ENCODE measurements at regions not wholly inside any gene's neighbourhood (a gene's known extent, or its start where the extent isn't known, plus 50 kb on each side); places are given as distances from the start of the nearest gene placed in this dataset.

DNA sequence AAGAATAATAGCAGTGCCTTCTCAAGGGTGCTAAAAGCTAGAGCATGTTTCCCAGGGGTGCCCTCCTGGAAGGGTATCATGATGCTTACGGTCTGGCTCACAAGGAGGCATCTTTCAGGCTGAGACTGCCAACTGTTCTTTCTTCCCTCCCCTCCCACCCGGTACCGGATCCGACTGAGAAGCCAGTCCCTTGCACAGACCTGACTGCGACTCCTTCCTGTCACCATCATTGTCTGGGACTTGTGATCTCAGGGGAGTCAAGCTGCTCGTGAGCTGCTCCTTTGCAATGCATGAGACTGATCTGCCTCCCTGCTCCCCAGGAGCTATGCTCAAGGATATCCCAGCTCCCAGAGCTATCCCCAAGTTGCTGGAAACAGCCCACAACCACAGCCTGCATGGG lies 170.8 kb downstream of the GADD45G start:
- no peak for DNase-seq

DNA sequence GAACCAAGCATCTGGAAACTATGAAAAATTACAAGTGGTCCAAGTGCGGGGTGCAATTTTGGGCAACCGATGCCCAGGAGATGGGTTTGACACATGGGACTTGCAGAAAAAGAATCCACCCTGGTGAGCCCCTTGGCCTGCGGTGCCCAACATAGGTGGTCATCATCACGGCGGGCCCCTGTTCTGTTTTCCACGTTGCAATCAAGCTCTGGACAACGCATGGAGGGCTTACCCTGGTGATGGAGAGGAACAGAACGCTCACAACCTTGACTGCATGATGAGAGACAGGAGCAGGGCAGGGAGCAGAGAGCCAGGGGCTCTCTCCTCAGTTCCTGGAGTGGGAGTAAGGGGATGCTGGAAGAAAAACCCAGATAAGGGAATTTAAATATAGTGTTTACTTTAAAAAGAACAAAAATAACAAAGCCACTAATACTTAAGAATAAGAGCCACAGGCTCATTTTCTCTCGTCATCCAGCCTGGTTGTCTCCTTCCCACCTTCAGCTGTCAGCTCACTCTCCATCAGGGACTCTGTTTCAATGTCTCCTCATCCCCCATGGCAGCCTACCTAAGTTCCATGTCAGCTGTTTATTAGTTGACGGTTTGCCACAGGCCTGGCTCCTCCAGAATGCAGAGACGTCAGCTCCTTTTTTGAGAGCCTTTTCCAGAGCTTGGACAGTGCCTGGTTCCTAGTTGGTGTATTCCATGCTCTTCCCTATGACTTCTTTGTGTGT lies 172.1 kb downstream of the GADD45G start:
- no peak for DNase-seq

DNA sequence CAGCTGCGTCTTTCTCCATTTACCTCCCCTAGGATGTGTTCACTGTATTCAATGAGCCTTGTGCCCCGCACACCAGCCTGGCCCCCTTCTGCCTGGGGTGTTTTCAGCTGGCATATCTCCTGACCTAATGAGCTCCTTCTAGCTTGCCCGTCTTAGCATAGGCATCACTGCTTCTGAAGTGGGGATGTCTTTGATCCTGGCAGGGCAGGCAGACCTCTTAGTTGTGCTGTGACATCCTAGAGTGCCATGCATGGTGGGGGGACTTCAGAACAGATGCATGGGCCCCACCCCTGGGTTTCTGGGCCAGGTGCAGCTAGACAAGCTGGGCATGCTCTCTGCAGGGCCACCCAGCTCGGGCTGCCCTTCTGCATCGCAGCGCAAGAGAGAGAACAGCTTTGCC lies 172.7 kb downstream of the GADD45G start:
- DNase-seq = no peak

DNA sequence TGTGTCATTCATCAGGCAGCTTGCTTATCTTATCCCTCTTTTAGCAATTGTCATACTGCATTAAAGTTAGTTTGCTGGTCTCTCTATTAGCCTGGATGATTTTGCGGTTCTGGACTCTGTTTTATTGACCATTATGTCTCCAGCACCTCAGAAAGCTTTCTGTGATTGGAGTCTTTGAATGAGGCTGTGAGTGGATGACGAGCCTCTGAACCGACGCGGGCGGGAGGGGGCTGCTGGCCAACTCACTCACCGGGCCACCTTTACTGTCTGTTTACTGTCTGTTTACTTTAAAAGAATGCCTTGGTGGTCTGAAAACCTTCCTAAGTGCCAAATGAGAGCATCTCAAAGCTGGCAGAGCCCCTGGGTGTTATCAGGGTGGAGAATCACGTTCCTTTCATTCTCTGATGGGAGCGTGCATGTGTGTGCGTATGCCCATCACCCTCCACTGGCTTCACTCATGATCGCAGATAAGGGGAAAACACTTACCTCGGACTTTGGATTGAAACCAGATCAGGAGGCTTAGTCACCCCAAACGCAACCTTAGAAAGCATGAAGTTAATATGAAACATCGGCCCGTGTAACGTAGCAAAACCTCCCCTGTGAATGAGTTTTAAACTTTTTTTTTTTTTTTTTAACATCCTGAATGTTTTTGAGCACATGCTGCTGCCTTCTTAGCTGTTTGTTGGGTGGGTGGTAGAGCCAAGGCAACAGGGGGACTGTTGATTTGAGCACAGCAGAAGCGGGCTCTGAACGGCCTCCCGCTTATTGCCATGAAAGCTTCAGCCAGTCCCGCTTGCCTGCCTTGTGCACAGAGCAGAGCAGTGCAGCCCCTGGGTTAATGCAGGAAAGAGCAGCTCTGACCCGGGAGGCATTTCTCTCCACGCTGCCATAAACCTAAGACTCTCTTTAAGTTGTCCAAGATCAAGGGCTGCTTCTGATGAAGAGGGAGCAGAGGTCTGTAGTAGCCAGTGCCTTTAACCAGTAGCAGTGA lies 173.6 kb downstream of the GADD45G start:
- DNase-seq = no peak

DNA sequence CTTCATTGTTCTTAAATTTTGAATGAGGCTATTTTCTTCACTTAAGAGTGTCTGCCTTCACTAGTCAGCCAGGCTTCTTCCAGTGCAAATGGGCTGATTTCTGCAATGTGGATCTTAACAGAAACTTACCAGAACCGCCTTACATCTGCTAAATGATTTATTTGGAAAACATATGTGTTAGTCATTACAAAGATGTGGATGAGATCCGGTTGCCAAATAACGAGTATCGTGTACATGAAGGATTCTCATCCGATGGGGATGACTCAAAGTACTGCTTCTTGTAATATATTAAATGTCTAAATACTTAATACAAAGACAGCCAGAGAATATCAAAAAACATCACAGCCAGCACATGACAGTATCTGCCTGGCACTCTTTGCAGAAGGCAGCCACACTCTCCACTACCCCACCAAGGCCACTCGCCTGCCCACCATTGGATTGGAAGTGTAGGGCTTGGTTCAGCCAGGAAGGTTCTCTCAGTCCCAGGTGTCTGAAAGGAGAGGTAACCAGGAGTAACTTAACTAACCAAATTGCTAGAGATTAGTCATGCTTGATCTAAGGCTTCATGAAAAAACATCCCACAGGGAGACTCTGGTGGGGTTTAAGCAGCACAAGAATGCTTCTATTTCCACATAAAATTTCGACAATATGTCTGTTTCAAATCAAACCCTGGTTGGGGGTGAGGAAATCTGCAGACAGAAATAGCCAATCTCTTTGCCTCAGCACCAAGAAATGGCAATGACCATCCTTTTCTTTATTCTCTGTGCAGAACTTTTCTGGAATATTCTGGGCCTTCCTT lies 174.8 kb downstream of the GADD45G start:
- DNase-seq = no peak

DNA sequence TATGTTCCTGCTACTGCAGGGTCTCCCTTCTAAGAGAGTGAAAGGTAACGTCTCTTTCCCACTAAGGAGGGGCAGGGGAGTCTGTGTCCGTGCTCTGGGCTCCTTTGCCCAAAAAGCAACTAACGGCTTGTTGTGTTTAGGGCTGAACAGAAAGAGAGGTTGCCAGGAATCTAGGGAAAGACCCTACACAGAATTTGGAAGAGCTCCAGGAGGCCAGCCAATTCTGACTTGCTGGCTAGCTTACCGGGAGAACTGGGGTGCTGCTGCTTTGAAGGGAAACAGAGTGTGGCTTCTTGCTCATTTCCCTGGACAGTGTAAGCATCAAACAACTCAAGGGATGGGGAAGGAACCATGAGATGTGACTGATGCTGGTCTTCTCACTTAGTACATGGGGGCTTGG lies 176.1 kb downstream of the GADD45G start:
- no peak for DNase-seq

DNA sequence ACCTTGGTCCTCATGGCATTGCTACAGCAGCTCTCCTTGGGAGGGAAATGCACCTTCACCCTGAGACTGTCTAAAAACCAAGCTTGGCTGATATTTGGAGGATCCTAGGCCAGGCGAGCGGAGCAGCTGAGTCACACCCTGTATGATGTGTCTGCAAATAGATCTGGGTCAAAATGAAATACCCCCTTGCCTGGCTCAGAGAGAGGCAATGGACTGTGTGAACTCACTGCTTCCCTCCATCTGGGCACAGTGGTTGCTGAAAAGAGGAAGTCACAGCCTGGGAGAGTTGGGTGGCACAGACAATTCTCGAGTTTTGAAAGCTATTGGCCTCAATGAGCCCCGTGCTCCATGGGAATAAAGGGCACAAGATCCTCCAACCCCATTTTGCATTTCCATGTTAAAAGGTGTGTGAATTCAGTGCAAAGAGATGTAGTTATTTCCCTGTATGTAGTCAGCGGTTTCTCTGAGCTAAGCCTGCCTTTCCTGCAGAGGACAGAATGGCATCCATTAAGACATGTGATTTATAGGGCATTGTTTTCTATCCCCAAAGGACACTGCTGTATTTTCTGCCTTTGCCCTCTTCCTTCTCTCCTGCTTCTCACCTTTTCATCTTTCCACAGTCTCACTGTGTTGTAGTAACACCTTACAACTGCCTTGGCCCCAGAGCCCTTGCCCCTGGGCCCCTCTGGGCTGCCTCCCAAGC lies 177.2 kb downstream of the GADD45G start:
- DNase-seq = no peak

DNA sequence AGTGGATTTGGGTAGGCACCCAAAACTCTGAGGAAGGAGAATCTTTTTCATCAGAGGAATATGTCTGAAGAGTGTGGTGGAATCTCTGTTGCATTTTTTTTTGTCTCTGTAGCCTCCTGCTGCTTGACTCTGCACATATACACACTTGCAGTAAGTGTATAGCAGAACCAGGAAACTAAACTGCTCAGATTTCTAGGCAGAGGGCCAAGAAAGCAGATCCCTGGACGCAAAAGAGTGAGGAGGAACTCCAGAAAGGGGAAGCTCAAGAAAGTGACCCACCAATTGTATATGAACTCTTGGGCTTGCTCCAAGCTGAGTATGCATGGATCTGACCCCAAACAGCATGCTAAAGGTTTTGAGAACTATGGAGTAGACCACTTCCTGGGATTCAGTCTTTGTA lies 181.8 kb downstream of the GADD45G start:
- no peak for DNase-seq

DNA sequence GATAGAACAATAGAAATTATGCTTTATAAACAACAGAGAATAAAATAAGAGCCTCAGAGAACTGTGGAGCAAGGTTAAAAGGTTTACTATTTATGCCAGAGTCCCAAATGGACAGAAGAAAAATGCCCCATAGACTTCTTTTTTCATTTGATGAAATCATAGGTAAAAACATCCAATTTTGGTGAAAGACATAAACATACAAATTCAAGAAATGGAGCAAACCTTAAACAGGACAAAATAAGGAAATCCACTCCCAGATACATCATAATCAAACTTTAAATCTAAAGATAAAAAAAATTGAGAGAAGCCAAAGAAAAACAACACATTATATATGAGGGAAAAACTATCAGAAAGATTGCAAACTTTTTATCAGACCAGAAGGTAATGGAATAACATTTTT lies 182.8 kb downstream of the GADD45G start:
- no peak for DNase-seq

DNA sequence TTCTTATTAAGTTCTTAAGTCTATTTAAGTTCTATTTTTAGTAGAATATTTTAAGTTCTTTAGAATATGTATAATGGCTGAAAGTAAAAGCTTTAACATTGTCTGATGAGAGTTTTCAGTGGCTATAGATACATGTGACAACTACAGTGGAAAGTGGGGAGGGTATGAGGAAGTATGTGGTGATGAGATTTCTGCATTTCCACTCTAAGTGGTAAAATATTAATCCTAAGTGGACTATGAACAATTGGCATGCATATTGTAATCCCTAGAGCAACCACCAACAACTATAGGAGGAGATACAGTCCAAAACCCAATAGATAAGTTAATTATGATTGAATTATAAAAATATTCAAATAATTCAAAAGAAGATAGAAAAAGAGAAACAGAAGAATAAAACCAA lies 183.6 kb downstream of the GADD45G start:
- no peak for DNase-seq

DNA sequence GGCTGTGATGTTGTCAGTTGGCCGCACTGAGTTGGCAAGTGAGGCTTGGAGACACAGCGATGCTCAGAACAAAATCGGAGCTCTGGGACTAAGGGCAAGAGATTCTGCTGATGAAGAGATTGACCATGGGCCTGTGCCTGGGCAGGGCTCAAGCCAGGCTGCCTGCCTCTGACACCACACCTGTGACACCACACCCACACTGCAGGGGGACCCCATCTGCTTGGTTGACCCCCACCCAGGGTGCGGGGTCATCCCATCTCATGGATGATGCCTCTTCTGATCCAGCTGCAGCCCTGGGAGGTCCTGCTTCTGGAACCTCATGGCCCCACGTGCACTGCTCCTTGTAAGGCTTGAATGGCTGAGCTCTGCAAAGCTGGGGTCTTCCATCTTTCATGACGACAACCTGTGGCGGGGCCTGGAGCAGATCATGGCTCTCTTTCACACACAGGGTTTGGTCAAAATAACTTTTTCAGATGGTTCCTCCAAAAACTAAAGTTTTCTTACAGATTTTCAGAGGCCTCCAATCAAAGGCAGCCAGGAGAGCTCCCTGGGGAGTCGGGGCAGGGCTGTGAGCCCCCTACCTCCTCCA lies 185.2 kb downstream of the GADD45G start:
- DNase-seq = no peak

DNA sequence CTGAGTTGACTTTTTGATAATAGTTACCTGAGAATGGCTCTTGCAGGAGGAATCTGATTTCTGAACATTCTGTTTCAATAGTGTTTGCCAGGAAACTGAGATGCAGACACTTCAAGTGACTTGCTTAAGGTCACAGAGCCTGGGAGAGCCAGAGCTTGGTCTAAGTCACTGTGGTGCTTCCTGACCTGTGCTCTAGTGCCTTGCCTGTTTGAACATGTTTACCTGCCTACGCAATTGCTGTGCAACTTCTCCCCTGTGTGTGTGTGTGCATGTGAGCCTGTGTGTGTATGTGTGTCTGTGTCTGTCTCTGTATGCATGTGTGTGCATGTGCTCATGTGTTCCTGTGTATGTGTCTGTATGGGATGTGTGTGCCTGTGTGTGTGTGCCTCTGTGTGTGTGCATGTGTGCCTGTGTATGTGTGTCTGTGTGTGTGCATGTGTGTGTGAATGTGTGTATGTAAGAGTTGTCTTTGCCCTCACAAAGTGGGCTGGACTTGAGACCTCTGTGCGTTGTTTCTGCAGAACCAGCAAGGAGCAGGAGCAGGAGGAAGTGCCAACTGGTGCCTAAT lies 185.8 kb downstream of the GADD45G start:
- DNase-seq = no peak

DNA sequence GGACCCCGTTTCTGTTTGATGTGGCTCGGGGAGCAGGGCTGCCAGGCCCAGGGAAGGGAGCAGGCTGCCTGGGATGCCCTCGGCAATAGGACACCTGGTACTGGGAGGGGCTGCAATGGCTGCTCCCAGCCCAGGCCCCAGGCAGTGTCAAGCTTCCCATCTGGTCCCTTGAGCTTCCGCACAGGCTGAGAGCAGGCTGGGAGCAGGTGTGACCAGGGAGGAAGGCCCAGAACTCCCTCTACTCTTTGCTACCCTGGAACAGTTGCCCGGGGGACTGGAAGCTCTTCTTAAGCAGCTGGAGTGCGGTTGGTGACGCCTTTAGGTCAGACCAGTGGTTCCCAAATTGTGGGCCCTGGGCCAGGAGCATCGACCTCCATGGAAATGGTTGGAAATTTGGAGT lies 186.9 kb downstream of the GADD45G start:
- DNase-seq = no peak

DNA sequence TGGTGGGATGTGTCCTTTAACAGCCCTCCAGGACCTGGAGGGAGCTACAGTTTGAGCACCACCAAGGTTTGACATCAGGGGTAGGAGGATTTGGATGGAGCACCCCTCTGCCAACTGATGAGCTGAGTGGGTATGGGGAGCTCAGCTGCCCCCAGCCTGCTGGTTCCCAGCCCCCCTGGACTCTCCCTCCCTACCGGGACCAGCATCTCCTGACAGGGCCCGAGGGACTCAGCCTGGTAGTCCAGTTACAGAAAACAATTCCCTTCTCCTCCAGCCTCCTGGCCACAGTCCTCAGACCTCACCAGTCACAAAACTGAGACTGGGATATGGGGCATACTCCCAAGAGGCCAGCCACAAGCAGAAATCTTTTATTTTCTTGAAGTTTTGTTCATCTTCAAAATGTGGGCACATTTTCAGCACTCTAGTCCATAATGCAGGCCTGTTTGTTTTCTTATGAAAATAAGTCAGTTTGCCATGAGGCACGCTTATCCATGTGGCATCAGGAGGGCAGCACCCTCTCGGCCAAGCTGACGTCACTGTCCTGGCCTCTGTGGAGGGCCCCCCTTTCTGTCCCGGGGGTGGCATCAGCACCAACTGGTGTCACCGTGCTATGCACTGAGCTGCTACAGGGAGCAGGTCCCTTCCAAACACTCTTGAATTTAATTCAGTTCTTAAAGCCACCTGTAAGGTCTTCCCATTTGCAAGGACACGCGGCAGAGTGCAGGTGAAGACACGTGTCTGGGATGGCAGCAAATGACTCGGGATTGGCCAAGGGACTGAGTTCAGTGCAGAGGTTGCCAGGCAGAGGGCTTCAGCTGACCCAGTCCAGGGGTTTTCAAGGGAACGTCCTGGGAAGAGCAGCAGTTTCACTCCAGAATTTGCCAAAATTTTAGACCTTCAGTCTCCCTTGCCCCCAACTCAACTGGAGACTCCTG lies 187.6 kb downstream of the GADD45G start:
- no peak for DNase-seq

DNA sequence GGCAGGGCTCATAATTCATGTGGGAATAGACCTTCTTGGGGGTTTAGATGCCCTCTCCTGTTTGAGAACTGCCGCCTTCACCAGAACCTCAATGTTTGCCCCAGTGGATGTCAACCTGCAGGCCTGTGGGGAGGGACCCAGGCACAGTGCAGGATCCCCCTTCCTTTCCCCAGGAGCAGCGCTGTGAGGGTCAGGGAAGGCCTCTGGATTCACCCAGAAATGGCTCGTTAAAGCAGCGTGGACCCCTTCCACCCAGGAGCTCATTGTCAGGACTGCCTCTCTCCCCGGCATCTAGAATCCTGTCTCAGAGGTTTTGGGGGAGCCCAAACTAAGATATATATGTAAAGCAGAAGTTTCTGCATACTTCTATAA lies 188.3 kb downstream of the GADD45G start:
- DNase-seq = no peak

DNA sequence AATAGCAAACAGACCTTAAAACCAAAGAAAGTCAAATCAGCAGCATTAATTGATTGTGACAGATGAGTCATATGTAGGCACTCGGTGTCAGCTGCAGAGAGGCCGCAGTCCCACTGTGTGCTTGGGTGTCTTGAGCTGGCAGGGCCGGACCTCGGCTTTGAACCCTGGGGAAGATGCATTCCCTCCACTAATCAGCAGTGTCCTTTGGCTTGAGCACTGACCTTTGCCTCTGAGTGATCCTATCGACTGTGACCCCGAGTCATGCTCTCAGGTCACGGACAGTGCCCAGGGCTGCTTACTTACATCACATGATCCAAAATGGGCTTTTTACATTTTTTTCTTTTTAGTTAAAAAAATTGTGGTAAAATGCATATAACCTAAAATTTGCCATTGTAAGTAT lies 188.7 kb downstream of the GADD45G start:
- DNase-seq = no peak

DNA sequence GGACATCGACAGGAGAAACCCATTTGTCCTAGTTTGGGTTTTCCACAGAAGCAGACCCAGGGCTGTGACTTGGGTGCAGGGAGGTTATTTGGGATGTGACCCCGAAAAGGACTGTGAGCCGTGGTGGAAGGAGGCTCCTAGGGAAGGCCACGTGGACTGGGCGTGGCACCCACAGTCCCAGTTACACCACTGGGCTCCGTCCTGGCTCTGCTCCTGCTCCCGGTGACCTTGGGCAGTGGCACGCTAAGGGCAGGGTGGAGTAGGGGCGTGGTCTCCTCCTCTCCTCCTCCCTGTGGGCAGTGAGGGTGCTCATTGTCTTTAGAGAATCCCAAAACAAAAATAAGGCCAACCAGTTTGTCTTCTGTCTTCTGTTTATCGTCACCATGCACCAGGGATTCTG lies 190.1 kb downstream of the GADD45G start:
- no peak for DNase-seq

DNA sequence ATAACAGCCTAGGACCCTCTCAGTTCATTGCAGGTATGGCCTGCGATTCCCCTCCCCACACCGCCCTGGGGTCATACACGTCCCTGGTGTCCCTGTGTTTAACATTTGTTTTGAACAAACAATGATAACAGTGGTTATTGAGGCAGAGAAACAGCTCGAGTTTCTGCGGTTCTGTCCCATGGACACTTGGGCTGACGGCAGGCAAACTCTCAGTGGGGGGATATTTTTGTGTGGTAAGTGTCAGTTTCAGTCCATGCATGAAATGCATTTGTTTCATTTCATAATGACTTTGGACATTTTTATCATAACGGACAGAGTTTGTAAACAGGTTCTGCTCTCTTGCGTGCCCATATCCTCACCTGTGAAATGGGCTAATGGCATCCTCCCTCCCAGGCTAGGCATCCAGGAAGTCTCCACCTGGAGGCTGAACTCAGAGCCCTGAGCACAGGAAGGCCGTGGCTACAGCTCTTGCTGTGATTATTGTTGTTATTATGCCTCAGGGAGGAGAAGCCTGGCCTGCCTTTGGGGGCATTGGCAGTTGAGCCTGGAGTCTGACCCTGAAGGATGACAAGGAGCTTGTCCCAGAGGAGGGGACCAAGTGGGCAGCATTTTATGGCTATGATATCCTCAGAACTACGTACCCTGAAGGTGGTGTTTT lies 190.9 kb downstream of the GADD45G start:
- no peak for DNase-seq

DNA sequence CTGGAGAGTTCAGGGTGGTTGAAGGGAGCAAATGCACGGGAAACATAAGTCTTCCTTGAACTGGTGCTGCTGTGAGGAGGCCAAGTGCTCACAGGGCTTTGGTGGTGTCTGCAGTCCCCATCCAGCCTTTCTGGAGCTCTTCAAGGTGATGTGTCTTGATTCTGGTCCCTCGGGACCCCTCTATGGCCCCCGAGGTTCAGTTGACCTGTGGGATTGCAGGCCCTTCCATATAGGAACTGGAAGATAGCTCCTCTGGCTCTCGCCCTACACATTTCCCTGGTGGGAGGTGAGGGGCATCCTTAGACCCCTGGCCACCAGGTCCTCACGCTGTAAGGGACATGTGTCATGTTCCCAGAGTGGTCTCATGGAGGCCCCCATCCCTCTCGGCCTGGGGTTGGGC lies 191.8 kb downstream of the GADD45G start:
- DNase-seq = no peak

DNA sequence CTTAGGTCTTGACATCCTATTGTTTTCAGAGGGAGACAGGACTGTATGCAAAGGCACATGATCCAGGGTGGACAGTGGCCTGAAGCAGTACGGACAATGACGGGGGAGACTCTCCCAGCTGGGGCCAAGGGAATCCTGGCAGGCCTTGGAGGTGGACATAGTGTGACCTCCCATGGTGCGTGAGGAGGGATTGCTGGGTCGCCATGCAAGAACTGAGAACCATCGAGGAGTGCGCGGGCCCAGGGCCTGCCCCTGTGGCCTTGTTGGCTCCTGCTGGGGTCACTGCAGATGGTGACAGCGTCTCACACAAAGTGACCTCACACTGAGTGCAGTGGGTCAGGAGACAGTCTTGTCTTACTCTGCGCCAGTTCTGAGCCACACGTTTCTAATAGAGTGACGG lies 192.4 kb downstream of the GADD45G start:
- DNase-seq = no peak

Data from kidney glomerular epithelial cell (primary cell).